Osteocyte (in vitro differentiated cells): ENCODE measurements at regions not wholly inside any gene's neighbourhood (a gene's known extent, or its start where the extent isn't known, plus 50 kb on each side); places are given as distances from the start of the nearest gene placed in this dataset.

Source experiments
- DNase-seq: peaks from one replicate; pipeline ENCODE4 v3.0.0; 2021; ENCODE audit warnings: mixed read lengths; ENCODE audit not compliant: unreplicated experiment; ENCODE audit errors: extremely low spot score
- H3K27ac Mint-ChIP-seq: one replicate; pipeline ENCODE4 v1.8.0; 2021; ENCODE audit warnings: mild to moderate bottlenecking, mixed read lengths; ENCODE audit not compliant: unreplicated experiment
- H3K27me3 Mint-ChIP-seq: one replicate; pipeline ENCODE4 v1.8.0; 2021; ENCODE audit warnings: mixed read lengths; ENCODE audit not compliant: unreplicated experiment
- H3K36me3 Mint-ChIP-seq: one replicate; pipeline ENCODE4 v1.8.0; 2021; ENCODE audit warnings: mixed read lengths; ENCODE audit not compliant: unreplicated experiment
- H3K4me1 Mint-ChIP-seq: one replicate; pipeline ENCODE4 v1.8.0; 2021; ENCODE audit warnings: mixed read lengths; ENCODE audit not compliant: unreplicated experiment
- H3K4me3 Mint-ChIP-seq: one replicate; pipeline ENCODE4 v1.8.0; 2021; ENCODE audit warnings: mild to moderate bottlenecking, moderate library complexity, mixed read lengths; ENCODE audit not compliant: unreplicated experiment
- H3K9me3 Mint-ChIP-seq: one replicate; pipeline ENCODE4 v1.8.0; 2021; ENCODE audit warnings: mixed read lengths; ENCODE audit not compliant: unreplicated experiment
- TF ChIP-seq, protein P1 (sequence below): fragments of 200-600 bp; sonication (generic); IDR thresholded peaks from 2 replicates; pipeline ENCODE4 v1.5.0; 2021; ENCODE audit warnings: antibody characterized with exemption, mild to moderate bottlenecking, moderate library complexity

GRCh38 chr6:120557554-120557953 lies 776.7 kb downstream of the TBC1D32 start:
- Mint-ChIP-seq H3K27ac (no peak overlapping the region), H3K4me1 (no peaks in the 10 kb centered on the region), H3K4me3 (no peak overlapping the region), H3K36me3 (no peaks in the 10 kb centered on the region), H3K27me3 (peaks cover 1% of the 10 kb centered on the region), H3K9me3 (no peaks in the 10 kb centered on the region)
- TF ChIP-seq, protein P1, sequence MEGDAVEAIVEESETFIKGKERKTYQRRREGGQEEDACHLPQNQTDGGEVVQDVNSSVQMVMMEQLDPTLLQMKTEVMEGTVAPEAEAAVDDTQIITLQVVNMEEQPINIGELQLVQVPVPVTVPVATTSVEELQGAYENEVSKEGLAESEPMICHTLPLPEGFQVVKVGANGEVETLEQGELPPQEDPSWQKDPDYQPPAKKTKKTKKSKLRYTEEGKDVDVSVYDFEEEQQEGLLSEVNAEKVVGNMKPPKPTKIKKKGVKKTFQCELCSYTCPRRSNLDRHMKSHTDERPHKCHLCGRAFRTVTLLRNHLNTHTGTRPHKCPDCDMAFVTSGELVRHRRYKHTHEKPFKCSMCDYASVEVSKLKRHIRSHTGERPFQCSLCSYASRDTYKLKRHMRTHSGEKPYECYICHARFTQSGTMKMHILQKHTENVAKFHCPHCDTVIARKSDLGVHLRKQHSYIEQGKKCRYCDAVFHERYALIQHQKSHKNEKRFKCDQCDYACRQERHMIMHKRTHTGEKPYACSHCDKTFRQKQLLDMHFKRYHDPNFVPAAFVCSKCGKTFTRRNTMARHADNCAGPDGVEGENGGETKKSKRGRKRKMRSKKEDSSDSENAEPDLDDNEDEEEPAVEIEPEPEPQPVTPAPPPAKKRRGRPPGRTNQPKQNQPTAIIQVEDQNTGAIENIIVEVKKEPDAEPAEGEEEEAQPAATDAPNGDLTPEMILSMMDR, result no peak
- DNase-seq, result no peak

- TF ChIP-seq, protein P1, result no peak
- H3K27ac Mint-ChIP-seq, result no peak overlapping the region
- no peak overlapping the region for H3K4me3 Mint-ChIP-seq
- H3K36me3 Mint-ChIP-seq, result no peaks in the 10 kb centered on the region
- no peaks in the 10 kb centered on the region for H3K9me3 Mint-ChIP-seq
- no peaks in the 10 kb centered on the region for H3K4me1 Mint-ChIP-seq
- no peak for DNase-seq
- H3K27me3 Mint-ChIP-seq, result peaks cover 3% of the 10 kb centered on the region
Measured at GRCh38 chr6:120556491-120556890, 777.8 kb downstream of the TBC1D32 start.

DNA sequence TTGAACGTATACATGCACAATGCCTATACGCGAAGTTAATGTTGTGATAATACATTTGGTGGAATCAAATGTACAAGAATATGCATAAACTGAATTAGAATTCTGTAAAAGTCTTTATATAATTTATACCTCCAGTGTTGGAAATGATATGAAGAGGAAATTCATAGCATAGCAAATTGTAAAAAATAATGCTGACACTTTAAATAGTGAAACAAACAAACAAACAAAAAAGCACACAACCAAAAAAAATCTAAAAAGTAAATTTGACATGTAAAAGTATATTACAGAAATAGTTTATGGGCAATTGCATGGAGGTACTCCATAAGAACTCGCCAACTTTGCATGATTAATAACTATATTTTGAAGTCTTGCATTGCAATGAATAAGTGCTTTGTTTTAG lies 780.9 kb downstream of the TBC1D32 start:
- H3K36me3 Mint-ChIP-seq, result no peaks in the 10 kb centered on the region
- TF ChIP-seq, protein P1, result no peak
- no peaks in the 10 kb centered on the region for H3K9me3 Mint-ChIP-seq
- DNase-seq, result no peak
- no peak overlapping the region for H3K4me3 Mint-ChIP-seq
- H3K27me3 Mint-ChIP-seq, result peaks cover 4% of the 10 kb centered on the region
- no peak overlapping the region for H3K27ac Mint-ChIP-seq
- H3K4me1 Mint-ChIP-seq, result no peaks in the 10 kb centered on the region

DNA sequence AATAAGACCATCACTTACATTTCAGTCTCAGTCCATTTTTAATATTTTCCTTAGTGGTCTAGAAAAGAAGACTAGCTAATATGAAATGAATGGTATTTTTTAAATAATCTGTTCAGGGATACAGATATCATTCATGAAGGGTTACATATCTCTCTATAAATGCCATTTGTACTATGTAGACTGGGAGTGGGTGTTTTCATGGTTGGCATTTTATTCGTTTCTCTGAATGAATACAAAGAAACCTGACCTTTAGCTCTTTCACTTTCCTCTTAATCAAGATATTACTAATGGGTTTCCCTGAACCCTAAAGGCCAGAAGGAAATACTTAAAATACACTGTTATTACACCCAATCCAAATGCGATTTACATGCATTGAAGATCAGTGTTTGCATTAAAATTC lies 788.9 kb downstream of the TBC1D32 start:
- Mint-ChIP-seq H3K27me3 (peaks cover 2% of the 10 kb centered on the region), H3K4me3 (no peak overlapping the region), H3K27ac (no peak overlapping the region), H3K9me3 (no peaks in the 10 kb centered on the region), H3K36me3 (no peaks in the 10 kb centered on the region), H3K4me1 (no peaks in the 10 kb centered on the region)
- TF ChIP-seq, protein P1, result no peak
- no peak for DNase-seq

GRCh38 chr6:120534954-120535353 lies 799.3 kb downstream of the TBC1D32 start:
- H3K27me3 Mint-ChIP-seq, result no peaks in the 10 kb centered on the region
- no peak overlapping the region for H3K4me3 Mint-ChIP-seq
- DNase-seq, result no peak
- H3K36me3 Mint-ChIP-seq, result no peaks in the 10 kb centered on the region
- no peaks in the 10 kb centered on the region for H3K4me1 Mint-ChIP-seq
- H3K27ac Mint-ChIP-seq, result no peak overlapping the region
- peaks cover 7% of the 10 kb centered on the region for H3K9me3 Mint-ChIP-seq
- TF ChIP-seq, protein P1, result no peak
